Skeletal muscle cell (primary cell): ENCODE measurements at regions not wholly inside any gene's neighbourhood (a gene's known extent, or its start where the extent isn't known, plus 50 kb on each side); places are given as distances from the start of the nearest gene placed in this dataset.
"Not testable (repeated sequence)": the region's sequence is repeated elsewhere in the genome, so short reads cannot be mapped to it uniquely, and the experiment has no call there.

Experiments
- DNase-seq: peaks from one replicate; pipeline ENCODE4 v3.0.0-alpha.2; 2010; ENCODE audit warnings: low read depth
- H3K4me3 ChIP-seq: 2 replicates; pipeline ENCODE4 v1.5.1; 2011; ENCODE audit warnings: low read depth, mild to moderate bottlenecking, control low read depth, low read length, moderate library complexity

- H3K4me3 ChIP-seq, result no peak overlapping the region
- no peak for DNase-seq
These were observed 525.2 kb downstream of the TNS3 start for GRCh38 chr7:47056731-47057130.

- H3K4me3 ChIP-seq, result peak overlapping the region; percentile 28
- not testable (repeated sequence) for DNase-seq
These were observed 529.2 kb downstream of the TNS3 start for GRCh38 chr7:47052541-47053208.

DNA sequence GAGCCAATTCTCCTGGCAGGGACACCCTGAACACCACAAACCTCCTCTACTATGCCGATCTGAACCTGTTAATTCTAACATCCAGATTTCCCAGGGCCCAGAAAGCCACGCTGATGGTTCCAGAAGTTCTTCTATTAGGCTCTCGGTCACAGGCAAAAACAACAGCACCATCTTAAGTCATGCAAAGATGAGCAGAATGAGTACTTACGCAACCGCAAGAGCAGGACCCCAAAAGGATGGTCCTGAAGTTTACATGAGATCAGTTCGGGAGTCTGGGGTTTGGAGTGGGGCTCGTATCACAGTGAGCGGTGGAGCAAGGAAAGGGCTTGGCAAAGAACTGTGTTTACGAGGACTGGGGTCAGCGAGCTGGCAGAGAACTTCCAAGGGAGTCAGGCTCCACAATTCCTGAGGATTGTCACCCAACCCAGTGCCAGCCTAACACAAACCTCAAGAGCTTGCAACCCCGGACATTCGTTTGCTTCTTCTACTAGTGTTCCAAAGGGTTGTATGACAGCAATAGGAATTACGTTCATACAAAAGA, 532.6 kb downstream of the TNS3 start:
- no peak overlapping the region for H3K4me3 ChIP-seq
- no peak for DNase-seq

- no peak overlapping the region for H3K4me3 ChIP-seq
- no peak for DNase-seq
These were observed 534.5 kb downstream of the TNS3 start for GRCh38 chr7:47047384-47047783.

DNA sequence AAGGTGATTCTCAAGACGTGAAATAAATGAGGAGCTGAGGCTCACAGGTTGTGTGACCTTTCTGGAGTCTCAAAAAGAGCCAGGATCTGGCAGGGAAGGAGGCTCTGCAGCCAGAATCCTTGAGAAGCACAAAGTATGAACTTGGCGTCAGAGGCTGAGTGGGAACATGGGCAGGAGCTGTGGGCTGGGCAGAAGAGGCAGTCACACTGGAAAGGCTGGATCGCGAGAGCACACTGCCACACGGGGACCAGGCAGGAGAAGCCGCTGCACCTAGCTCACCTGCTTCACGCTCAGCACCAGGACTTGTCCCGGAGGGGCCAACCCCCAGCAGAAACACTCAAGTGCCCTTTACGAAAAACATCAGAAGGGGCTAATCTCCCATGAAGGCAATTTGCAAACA, 535.0 kb downstream of the TNS3 start:
- no peak for DNase-seq
- H3K4me3 ChIP-seq, result no peak overlapping the region

- DNase-seq, result peak; percentile 69
- H3K4me3 ChIP-seq, result no peak overlapping the region
These were observed 536.5 kb downstream of the TNS3 start for GRCh38 chr7:47045207-47046051.

GRCh38 chr7:47044625-47045024, 537.3 kb downstream of the TNS3 start:
- DNase-seq, result no peak
- H3K4me3 ChIP-seq, result no peak overlapping the region

- H3K4me3 ChIP-seq, result no peak overlapping the region
- no peak for DNase-seq
These were observed 538.6 kb downstream of the TNS3 start for GRCh38 chr7:47043304-47043703.

DNA sequence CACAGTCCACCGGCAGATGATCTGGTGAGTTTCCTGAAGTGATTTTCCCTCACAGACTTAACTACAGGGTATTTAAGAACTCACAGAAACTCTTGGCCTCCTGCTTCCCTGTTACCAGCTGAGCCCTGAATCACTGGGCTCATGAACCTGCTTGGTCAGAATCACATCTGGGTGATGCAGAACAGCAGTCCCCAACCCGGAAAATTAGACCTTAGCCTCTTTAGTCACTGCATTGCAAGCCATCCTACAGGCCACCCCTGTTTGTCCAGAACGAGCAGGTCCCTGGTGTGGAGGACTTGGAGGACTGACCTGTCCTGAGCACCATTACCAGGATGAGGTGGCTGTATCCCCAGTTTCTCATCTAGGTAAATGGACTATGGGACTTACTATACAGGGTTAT, 539.2 kb downstream of the TNS3 start:
- no peak overlapping the region for H3K4me3 ChIP-seq
- DNase-seq, result no peak

DNA sequence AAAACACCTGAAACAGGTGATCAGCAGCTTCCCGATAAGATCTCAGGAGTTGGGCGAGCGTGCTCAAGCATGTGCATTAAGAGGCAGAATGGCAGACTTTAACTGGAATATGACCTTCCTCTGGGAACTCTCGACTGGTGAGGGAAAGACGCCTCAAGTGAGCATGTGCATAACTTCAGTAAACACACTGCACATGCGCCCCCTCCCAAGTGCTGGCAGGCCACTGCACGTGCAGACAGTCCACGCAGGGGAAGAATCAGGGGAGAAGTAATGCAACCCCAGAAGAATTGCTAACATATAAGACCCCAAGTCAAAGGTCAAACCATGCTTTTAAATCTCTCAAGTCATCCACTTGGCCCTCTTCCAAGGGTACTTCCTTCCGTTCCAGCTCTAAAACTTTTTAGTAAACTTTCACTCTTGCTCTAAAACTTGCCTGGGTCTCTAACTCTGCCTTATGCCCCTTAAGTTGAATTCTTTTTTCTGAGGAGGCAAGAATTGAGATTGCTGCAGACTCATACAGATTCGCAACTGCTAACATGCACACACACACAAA, 541.0 kb downstream of the TNS3 start:
- no peak for DNase-seq
- no peak overlapping the region for H3K4me3 ChIP-seq

DNA sequence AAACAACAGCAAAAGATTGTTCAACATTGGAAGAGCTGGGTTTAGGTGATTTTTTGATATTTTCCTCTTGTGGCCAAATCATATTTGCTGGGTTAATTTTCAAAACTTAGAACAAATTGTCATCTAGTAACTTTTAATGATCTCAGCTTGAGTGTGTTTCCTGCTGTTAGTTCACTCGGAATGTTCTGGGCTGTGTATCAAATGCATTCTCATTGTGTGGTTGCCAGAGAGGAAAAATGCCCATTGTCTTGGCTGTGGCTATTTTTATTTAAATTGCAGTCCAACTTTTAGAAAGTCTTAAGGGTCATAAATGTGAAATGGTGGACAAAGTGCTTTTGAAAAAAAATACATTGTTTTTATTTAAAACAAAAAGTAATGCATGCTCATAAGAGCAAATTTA, 542.0 kb downstream of the TNS3 start:
- no peak overlapping the region for H3K4me3 ChIP-seq
- DNase-seq, result peak; percentile 45

GRCh38 chr7:47039089-47039648, 542.7 kb downstream of the TNS3 start:
- DNase-seq, result no peak
- no peak overlapping the region for H3K4me3 ChIP-seq

DNA sequence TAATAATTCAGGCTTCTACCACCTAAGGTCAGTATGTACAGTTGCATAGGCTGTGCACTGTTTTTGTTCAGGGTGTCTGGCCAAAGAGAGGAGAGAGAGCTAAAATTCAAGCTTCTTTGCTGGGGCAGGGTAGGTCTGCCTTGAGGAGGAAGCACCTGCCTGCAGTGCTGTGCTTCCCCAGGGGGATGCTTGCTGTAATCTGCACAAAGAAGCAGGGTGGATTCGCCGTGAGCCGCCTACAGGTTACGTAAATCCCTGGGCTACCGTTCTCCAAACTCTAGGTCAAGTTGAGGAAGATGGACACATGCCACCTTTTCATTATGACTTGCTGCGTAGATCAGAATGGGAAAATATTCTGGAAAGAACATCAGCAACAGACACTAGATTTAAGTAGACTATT, 543.3 kb downstream of the TNS3 start:
- no peak for DNase-seq
- H3K4me3 ChIP-seq, result no peak overlapping the region

DNA sequence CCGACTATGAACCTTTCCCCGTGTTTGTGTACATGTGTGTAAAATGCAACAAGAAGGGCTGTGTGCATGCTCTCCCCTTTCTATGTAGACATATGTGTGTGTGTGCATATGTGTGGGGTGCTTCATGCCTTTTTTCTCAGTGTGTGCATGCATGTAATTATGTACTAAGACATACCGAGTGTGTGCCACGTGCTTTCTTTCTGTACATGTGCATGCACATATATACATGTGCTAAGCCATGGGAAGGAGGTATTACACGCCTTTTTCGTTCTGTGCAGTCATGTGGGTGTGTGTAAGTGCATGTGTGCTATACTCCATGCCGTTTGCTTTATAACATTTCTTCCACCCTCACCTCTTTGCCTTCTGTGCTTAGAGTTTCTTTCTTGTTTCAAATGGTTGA, 544.3 kb downstream of the TNS3 start:
- DNase-seq, result no peak
- no peak overlapping the region for H3K4me3 ChIP-seq

DNA sequence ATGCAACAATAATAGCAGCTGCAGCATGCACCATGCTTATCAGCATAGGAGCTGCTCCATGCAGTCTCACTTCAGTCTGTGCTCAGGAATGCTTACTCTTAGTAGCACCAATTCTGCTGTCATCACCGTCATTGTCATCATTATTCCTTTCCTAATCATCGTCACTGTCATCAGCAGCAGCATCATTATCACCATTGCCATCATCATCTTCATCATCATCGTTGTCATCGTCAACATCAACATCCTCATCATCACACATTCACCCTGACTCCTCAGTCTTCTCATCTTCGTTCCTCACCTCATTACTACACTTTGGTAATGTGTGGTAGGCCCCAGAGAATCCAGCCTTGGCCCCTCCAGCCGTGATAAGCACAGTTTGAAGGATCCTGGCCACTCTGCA, 545.0 kb downstream of the TNS3 start:
- H3K4me3 ChIP-seq, result no peak overlapping the region
- no peak for DNase-seq

- DNase-seq, result no peak
- H3K4me3 ChIP-seq, result no peak overlapping the region
These were observed 546.4 kb downstream of the TNS3 start for GRCh38 chr7:47035522-47035921.

DNA sequence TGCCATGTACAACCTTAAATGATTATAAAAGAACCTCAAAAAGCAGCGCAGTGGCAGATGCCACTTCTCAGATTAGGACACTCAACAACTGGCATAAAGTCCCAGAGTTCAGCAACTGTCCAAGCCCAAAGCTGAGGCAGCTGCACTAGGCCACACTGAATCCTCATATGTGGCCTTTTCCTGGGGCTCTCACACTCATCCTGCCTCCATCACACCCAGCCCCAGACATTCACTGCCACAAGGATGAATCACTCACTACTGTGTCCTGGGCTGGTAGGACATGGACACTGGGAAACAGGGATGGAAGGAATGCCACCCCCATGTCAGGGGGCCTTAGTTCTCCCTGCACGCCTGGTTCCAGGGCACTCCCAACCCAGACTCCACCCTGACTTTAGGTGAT, 547.7 kb downstream of the TNS3 start:
- DNase-seq, result no peak
- H3K4me3 ChIP-seq, result no peak overlapping the region

DNA sequence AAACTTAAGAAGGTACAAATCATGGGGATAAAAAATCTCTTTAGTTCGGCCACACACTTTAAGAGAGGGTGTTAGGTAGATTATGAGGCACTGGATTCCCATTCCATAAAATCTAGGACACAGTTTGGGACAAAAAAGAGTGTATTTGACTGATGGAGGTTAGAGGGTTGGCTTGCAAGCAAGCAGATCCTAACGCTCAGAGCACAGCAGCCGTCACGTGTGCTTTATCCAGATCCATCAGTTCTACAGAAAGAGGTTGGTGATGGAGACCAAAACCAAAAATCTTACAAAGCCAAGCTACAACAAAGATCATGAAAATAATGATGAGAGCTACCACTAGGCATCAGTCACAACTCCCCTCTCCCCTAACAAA, 549.4 kb downstream of the TNS3 start:
- no peak for DNase-seq

DNA sequence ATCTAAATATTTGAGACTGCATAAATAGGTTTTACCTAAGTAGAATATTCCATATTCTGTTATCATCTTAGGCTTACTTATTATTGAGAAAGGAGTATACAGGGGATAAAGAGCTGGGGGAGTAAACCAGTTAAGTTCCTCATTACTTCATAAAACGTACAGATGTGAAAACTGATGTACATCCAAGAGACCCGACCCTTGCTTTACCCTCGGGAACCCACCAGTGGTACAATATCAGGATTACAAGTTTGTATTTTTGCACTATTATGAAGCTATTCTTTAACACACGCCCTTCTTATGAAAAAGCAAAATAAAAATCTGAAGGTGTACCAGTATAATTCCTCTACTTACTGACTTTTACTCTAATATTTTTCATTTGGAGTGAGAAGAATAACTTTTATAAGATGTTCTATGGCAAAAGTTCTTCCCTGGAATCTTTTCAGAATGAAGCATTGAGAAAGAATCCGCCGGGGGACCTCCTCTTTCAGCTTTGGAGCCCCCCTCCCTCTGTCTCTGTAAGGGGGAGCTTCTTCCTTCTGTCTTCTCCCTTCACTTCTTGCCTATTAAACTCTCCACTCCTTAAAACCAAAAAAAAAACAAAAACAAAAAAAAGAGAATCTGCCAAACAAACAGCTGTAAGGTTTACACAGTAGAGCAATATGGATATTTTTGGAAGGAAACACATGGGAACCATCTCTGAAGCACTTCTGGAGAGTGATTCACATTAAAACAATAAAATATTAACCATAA, 550.0 kb downstream of the TNS3 start:
- no peak for DNase-seq
- no peak overlapping the region for H3K4me3 ChIP-seq

More for the DNA sequence above, 549.4 kb downstream of the TNS3 start:
- H3K4me3 ChIP-seq, result no peak overlapping the region

- DNase-seq, result no peak
- no peak overlapping the region for H3K4me3 ChIP-seq
These were observed 553.6 kb downstream of the TNS3 start for GRCh38 chr7:47028284-47028683.
